ENCODE measurements at regions not wholly inside any gene's neighbourhood (a gene's known extent, or its start where the extent isn't known, plus 50 kb on each side); places are given as distances from the start of the nearest gene placed in this dataset.

DNA sequence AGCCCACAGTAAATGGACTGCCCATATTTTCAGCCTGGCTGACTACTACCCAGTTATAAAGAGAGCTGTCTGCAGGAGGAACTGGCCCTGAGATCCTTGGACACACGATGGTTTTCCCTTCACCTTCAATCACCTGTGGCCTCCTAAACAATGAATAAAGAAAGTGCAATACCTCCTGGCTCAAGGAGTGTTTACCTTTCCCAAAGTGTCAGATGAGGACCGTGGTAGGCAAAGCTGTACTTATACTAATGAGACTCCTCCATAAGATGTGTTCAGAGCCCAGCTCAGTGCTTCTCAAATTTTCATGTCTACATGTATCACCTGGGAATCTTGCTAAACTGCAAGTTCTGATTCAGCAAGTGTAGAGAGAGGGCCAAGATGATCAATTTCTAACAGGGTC is 284.5 kb upstream of the VLDLR start:
- DNase-seq = no peak
- peaks cover 0 to 4% (median 4%) of the 10 kb centered on the region in 3 donors for H3K27me3 Mint-ChIP-seq (ENCODE audit: low read depth in 3 of 3)
- no peak overlapping the region for H3K27ac Mint-ChIP-seq
- H3K4me3 Mint-ChIP-seq = no peak overlapping the region
- no peaks in the 10 kb centered on the region for H3K36me3 Mint-ChIP-seq
- H3K9me3 Mint-ChIP-seq = peaks cover 0 to 9% (median 0%) of the 10 kb centered on the region in 6 donors
- H3K4me1 Mint-ChIP-seq = no peaks in the 10 kb centered on the region

DNA sequence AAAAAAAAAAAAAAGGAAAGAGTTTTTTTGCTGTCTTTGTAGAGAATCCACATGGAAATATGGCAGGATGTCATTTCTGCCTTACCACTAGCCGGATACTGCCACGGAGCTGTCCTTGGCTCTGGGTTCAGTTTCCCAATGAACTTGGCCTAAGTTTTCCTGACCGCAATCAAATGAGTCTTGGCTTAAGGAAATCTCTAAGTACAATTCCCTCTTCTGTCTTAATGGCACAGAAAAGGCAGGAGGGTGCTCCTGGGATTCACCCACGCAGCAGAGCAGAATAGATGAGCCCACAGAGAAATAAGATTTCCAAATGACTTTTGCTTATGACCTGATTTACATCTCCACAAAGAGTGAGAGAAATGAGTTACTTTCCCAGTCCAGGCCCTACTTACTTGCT is 284.0 kb upstream of the VLDLR start:
- Mint-ChIP-seq H3K27me3 (ENCODE audit: low read depth in 3 of 3) (peaks cover 0 to 6% (median 4%) of the 10 kb centered on the region in 3 donors), H3K27ac (no peak overlapping the region), H3K4me3 (no peak overlapping the region), H3K36me3 (no peaks in the 10 kb centered on the region), H3K9me3 (peaks cover 0 to 9% (median 0%) of the 10 kb centered on the region in 6 donors), H3K4me1 (no peaks in the 10 kb centered on the region)
- no peak for DNase-seq

DNA sequence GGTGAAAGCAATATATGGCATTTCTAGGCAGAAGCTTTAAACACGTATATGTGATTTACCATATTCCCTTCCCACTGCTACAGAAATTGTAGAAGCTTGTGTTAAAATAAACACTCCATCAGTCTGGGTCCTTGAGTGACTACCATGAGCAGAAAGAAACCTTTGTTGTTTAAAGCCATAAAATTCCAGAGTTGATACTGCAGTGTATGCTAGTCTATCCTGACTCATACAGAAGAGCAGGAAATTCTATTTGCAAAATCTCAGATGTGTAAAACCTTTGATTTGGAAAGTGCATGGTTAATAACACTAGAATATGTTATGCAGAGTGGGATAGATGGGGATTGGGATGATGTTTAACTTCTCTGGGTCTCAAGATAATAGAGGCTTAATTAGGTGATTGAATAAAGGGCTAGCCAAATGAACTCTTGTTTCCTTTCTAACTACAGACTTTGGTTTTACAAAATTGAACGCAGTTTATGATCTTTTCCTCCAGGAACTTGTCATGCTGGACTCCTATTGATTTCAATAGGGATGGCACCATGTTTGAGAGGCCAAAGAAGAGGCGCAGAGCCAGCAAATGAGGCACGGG is 282.7 kb upstream of the VLDLR start:
- H3K27me3 Mint-ChIP-seq (ENCODE audit: low read depth in 3 of 3) = peaks cover 0 to 6% (median 4%) of the 10 kb centered on the region in 3 donors
- no peak for DNase-seq
- no peak overlapping the region for H3K4me3 Mint-ChIP-seq
- H3K27ac Mint-ChIP-seq = no peak overlapping the region
- no peaks in the 10 kb centered on the region for H3K4me1 Mint-ChIP-seq
- H3K36me3 Mint-ChIP-seq = no peaks in the 10 kb centered on the region
- H3K9me3 Mint-ChIP-seq = peaks cover 0 to 7% (median 0%) of the 10 kb centered on the region in 6 donors

DNA sequence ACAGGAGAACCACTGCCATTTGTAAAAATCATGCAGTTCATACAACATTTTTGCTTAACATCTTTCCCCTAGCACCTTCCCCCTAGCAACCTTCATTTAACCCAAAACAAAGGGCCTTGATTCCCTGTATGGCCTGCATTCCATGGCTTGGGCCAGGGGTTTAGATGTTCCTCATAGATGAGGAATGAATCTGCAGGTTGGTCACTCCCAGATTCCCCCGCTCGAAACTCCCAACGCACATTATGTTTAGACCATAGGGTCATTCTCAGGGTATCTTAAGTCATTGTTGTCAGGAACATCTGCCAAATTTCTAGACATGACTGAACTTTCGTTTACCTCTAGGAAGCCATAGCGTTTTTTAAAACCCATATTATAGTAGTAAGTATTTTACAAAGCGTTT is 282.2 kb upstream of the VLDLR start:
- DNase-seq = no peak
- Mint-ChIP-seq H3K27ac (no peak overlapping the region), H3K4me1 (no peaks in the 10 kb centered on the region), H3K4me3 (no peak overlapping the region), H3K27me3 (ENCODE audit: low read depth in 3 of 3) (peaks cover 0 to 6% (median 4%) of the 10 kb centered on the region in 3 donors), H3K9me3 (peaks cover 0 to 7% (median 0%) of the 10 kb centered on the region in 6 donors), H3K36me3 (no peaks in the 10 kb centered on the region)

DNA sequence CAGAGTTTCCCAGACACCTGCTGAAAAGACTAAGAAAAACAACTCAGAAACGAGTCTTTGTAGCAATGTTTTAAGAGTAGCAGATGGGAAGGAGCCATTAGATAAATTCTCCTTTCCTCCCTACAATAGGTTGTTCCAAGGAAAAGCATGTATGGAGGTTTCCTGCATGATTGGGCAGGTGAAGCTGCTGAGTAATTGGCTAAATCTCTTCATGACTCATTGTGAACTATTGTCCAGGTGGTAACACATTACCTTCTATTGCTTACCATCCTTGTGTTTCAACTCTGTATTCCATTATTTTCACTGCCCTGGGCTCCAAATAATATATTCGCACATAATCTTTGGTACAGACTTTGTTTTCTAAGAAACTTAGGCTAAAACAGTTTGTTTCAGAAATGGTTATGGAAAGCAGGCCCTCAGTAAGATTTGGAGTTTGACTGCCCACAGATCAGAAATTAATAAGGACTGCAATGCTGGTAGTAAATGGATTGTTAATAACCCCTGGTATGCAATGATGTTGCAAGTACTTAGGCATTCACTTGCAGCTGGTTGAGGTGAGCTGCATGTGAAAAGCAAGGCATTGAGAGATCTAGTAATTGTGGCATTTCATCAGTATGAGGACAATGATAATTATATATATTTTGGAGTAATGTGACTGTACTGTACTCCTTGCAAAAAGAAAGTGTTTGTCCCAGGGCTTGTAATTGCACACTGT is 281.4 kb upstream of the VLDLR start:
- Mint-ChIP-seq H3K4me3 (no peak overlapping the region), H3K9me3 (peaks cover 0 to 7% (median 0%) of the 10 kb centered on the region in 6 donors), H3K36me3 (no peaks in the 10 kb centered on the region), H3K27ac (no peak overlapping the region), H3K4me1 (no peaks in the 10 kb centered on the region), H3K27me3 (ENCODE audit: low read depth in 3 of 3) (peaks cover 0 to 6% (median 4%) of the 10 kb centered on the region in 3 donors)
- no peak for DNase-seq

DNA sequence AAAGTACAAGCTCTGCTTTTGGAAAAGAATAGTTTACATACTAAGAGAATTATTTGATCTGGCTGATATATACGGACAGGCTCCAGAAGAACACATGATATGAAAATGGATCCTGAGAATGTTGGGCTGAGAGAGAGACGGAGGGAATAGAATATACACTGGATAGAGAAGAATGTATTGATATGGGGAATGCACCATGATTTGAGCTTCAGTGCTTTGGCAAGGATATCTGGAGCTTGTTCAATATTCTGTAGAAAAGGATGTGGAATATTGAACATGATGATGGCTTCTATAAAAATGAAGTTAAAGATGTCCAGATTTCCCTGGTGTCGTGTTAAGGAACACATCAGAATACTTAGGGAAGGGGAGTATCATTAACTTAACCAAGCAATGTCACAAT is 280.5 kb upstream of the VLDLR start:
- no peak overlapping the region for H3K4me3 Mint-ChIP-seq
- H3K9me3 Mint-ChIP-seq = peaks cover 0 to 7% (median 0%) of the 10 kb centered on the region in 6 donors
- H3K27me3 Mint-ChIP-seq (ENCODE audit: low read depth in 3 of 3) = peaks cover 0 to 6% (median 2%) of the 10 kb centered on the region in 3 donors
- DNase-seq = no peak
- no peaks in the 10 kb centered on the region for H3K36me3 Mint-ChIP-seq
- H3K27ac Mint-ChIP-seq = no peak overlapping the region
- no peaks in the 10 kb centered on the region for H3K4me1 Mint-ChIP-seq

DNA sequence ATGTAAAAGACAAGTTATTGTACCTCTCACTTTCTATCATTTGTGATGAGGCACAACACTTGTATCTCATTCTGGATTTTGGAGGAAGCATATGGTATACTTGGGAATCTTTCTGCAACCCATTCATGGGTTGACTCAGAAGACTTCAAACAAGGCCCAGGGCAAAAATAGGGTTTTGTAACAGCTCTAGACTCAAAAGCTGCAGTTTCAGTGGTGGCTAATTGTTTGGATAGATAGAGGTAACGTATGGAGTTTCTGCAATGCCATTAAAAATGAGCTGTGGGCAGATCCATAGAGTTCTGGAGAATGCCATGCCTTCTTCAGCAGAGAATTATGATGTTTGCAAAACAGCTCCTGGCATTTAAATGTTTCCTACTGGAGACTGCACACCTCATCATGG is 279.6 kb upstream of the VLDLR start:
- no peaks in the 10 kb centered on the region for H3K36me3 Mint-ChIP-seq
- H3K27ac Mint-ChIP-seq = no peak overlapping the region
- peaks cover 0 to 6% (median 0%) of the 10 kb centered on the region in 3 donors for H3K27me3 Mint-ChIP-seq (ENCODE audit: low read depth in 3 of 3)
- H3K9me3 Mint-ChIP-seq = peaks cover 0 to 7% (median 0%) of the 10 kb centered on the region in 6 donors
- H3K4me3 Mint-ChIP-seq = no peak overlapping the region
- DNase-seq = no peak
- H3K4me1 Mint-ChIP-seq = no peaks in the 10 kb centered on the region

DNA sequence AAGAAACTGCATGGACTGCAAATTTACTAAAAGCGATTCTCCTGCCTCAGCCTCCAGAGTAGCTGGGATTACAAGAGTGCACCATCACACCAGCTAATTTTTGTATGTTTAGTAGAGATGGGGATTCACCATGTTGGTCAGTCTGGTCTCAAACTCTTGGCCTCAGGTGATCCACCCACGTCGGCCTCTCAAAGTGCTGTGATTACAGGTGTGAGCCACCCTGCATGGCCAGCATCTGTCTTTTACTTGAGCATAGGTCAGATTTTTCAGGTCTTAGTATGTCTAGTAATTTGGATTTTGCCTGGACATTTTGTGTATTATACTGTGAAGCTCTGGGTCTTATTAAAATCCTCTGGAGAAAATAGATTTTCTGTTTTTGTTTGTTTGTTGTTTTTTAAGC is 277.8 kb upstream of the VLDLR start:
- Mint-ChIP-seq H3K9me3 (peaks cover 0 to 7% (median under 1%) of the 10 kb centered on the region in 6 donors), H3K36me3 (no peaks in the 10 kb centered on the region), H3K27ac (no peak overlapping the region), H3K27me3 (ENCODE audit: low read depth in 3 of 3) (peaks cover 0 to 2% (median 0%) of the 10 kb centered on the region in 3 donors), H3K4me3 (no peak overlapping the region), H3K4me1 (no peaks in the 10 kb centered on the region)
- DNase-seq = no peak

DNA sequence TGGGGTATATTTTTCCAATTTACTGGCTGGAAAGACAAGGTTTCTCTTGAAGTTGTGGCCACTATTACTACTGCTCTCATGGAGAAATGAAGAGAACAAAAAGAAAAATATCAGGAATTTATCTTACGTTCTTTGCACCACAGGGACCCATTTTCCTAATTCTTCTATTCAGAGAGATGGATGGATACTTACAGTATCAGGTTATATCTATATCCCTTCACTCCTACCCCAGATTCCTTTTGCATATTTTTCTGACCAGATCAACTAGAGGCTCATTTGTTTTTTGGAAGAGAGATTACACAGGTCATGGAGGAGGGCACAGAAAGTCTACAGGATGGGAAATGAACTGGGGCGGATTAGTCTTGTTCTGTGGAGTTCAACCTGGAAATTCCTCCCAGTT is 277.2 kb upstream of the VLDLR start:
- Mint-ChIP-seq H3K9me3 (peaks cover 0 to 7% (median under 1%) of the 10 kb centered on the region in 6 donors), H3K4me3 (no peak overlapping the region), H3K27me3 (ENCODE audit: low read depth in 3 of 3) (peaks cover 0 to 2% (median 0%) of the 10 kb centered on the region in 3 donors), H3K4me1 (no peaks in the 10 kb centered on the region), H3K27ac (no peak overlapping the region), H3K36me3 (no peaks in the 10 kb centered on the region)
- no peak for DNase-seq

DNA sequence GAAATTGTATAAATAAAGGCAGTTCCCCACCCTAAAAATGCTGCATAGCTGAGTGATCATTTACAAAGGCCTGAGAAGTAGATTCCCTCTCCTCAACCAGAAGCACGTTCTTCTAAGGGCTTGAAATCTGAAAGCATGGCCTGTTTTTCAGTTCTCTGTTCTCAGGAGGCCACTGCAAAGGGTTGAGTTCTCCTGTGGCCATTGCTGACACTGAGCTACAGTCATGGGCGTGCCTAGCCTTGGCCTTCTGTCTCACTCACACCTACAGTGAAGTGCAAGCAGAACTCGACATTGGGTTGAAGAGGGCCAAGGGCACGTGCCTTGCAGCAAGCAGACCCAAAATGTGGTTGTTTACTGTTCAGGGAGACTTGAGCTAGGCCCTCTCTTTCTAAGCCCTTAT is 276.6 kb upstream of the VLDLR start:
- no peak overlapping the region for H3K4me3 Mint-ChIP-seq
- H3K27ac Mint-ChIP-seq = no peak overlapping the region
- peaks cover 0 to 7% (median 2%) of the 10 kb centered on the region in 6 donors for H3K9me3 Mint-ChIP-seq
- peaks cover 0 to 2% (median 0%) of the 10 kb centered on the region in 3 donors for H3K27me3 Mint-ChIP-seq (ENCODE audit: low read depth in 3 of 3)
- H3K4me1 Mint-ChIP-seq = no peaks in the 10 kb centered on the region
- no peaks in the 10 kb centered on the region for H3K36me3 Mint-ChIP-seq
- no peak for DNase-seq

DNA sequence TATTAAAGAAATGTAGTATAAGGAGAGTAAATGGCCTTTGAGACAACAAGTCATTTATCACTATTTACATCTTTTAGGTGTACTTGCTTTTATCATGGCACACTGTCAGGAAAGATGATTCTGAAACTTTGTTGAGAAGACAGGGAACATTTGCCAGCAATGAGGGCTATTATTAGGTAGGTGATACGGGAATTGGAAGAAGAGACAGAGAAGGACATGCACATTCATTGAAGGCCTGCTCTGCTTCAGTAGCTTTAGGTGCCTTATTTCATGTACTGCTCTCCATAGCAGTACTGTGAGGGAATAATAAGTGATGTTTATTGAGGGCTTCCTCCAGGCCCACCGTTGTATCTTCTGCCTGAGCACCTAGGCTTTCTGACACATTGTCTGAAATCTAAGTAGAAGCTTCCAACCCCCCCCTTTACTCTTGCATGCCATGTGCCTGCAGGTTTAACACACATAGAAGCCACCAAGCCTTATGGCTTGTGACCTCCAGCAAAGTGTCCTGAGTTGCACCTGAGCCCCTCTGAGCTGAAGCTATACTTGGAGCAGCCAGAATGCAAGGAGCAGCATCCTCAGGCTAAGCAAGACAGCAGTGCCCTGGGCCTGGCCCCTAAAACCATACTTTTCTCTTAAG is 275.2 kb upstream of the VLDLR start:
- DNase-seq = no peak
- peaks cover 0 to 2% (median 0%) of the 10 kb centered on the region in 3 donors for H3K27me3 Mint-ChIP-seq (ENCODE audit: low read depth in 3 of 3)
- no peak overlapping the region for H3K27ac Mint-ChIP-seq
- no peaks in the 10 kb centered on the region for H3K36me3 Mint-ChIP-seq
- H3K9me3 Mint-ChIP-seq = peaks cover 0 to 6% (median 2%) of the 10 kb centered on the region in 6 donors
- no peak overlapping the region for H3K4me3 Mint-ChIP-seq
- no peaks in the 10 kb centered on the region for H3K4me1 Mint-ChIP-seq

DNA sequence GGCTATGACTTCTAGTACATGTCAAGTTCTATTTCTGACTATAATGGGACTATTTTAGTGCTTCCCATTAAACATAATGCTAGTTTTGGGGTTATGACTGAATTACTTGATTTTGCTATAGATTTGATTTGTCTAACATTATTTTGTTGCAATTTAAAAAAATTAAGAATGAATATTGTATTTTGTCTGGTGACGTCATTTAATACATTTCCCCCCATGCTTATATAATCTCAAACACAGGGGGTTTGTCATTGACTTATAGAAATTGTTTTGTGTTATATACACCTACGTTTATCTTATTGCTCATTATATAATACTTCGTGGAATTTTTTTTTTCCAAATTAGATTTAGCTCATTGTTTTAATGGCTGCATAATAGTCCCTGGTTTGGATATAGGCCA is 270.3 kb upstream of the VLDLR start:
- Mint-ChIP-seq H3K4me1 (no peaks in the 10 kb centered on the region), H3K36me3 (no peaks in the 10 kb centered on the region), H3K27ac (no peak overlapping the region), H3K9me3 (peaks cover 0 to 6% (median 0%) of the 10 kb centered on the region in 6 donors), H3K27me3 (ENCODE audit: low read depth in 3 of 3) (peaks cover 0 to 3% (median 0%) of the 10 kb centered on the region in 3 donors), H3K4me3 (no peak overlapping the region)
- no peak for DNase-seq

DNA sequence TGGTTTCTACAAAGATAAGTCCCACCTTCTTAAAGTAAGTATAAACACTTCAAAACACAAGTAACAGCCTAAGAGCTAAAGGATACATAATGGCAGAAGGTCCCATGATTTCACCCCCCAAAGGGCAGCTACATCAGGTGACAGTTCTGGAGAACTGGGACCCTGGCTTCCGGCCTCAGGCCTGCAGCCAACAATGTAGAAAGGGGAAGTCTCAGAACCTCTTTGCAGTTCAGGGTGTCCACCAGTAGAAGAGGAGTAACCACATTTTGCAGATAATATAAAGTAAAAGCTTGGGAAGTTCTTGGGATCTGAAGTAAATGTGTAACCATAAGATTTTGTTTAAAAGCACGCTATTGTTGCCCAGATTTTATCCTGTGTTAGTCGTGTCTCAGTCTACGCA is 267.4 kb upstream of the VLDLR start:
- H3K27ac Mint-ChIP-seq = no peak overlapping the region

More for the DNA sequence above, 267.4 kb upstream of the VLDLR start:
- H3K36me3 Mint-ChIP-seq = no peaks in the 10 kb centered on the region
- no peak for DNase-seq
- H3K4me1 Mint-ChIP-seq = no peaks in the 10 kb centered on the region
- H3K4me3 Mint-ChIP-seq = no peak overlapping the region
- H3K9me3 Mint-ChIP-seq = peaks cover 0 to 1% (median 0%) of the 10 kb centered on the region in 6 donors
- peaks cover 0 to 3% (median 0%) of the 10 kb centered on the region in 3 donors for H3K27me3 Mint-ChIP-seq (ENCODE audit: low read depth in 3 of 3)

Measured in immature natural killer cell (primary cell).